Mucosa of gallbladder (tissue), 1 donor: ENCODE measurements at regions not wholly inside any gene's neighbourhood (a gene's known extent, or its start where the extent isn't known, plus 50 kb on each side); places are given as distances from the start of the nearest gene placed in this dataset.
"Not testable (repeated sequence)": the region's sequence is repeated elsewhere in the genome, so short reads cannot be mapped to it uniquely, and the experiment has no call there.

Source experiments
- DNase-seq: peaks from one replicate; pipeline ENCODE4 v3.0.0-alpha.2; 2020; ENCODE audit warnings: low spot score
- donor health status: DM: no; HTN: no; CAD: no.

GRCh38 chr3:185306286-185306685 lies 52.4 kb upstream of the EHHADH start:
- not testable (repeated sequence) for DNase-seq

GRCh38 chr3:185306847-185307246 lies 53.0 kb upstream of the EHHADH start:
- DNase-seq: no peak

GRCh38 chr3:185308126-185308754 lies 54.4 kb upstream of the EHHADH start:
- peak; percentile 61 for DNase-seq

GRCh38 chr3:185309302-185309701 lies 53.6 kb upstream of the MAP3K13 start:
- DNase-seq: no peak

GRCh38 chr3:185309795-185310194 lies 53.1 kb upstream of the MAP3K13 start:
- no peak for DNase-seq

GRCh38 chr3:185311991-185312390 lies 50.9 kb upstream of the MAP3K13 start:
- DNase-seq: peak; percentile 38
